AG09319 (cell line): ENCODE measurements at regions not wholly inside any gene's neighbourhood (a gene's known extent, or its start where the extent isn't known, plus 50 kb on each side); places are given as distances from the start of the nearest gene placed in this dataset.
"Not testable (repeated sequence)": the region's sequence is repeated elsewhere in the genome, so short reads cannot be mapped to it uniquely, and the experiment has no call there.

ENCODE experiments used
- DNase-seq: peaks from one replicate; pipeline ENCODE4 v3.0.0-alpha.2; 2010; ENCODE audit warnings: low read depth; ENCODE audit errors: extremely low read depth
- TF ChIP-seq, protein P1 (sequence below): IDR thresholded peaks from 2 replicates; pipeline ENCODE4 v1.5.1; 2011; ENCODE audit warnings: low read depth, mild to moderate bottlenecking, inconsistent platforms, low read length, moderate library complexity

DNA sequence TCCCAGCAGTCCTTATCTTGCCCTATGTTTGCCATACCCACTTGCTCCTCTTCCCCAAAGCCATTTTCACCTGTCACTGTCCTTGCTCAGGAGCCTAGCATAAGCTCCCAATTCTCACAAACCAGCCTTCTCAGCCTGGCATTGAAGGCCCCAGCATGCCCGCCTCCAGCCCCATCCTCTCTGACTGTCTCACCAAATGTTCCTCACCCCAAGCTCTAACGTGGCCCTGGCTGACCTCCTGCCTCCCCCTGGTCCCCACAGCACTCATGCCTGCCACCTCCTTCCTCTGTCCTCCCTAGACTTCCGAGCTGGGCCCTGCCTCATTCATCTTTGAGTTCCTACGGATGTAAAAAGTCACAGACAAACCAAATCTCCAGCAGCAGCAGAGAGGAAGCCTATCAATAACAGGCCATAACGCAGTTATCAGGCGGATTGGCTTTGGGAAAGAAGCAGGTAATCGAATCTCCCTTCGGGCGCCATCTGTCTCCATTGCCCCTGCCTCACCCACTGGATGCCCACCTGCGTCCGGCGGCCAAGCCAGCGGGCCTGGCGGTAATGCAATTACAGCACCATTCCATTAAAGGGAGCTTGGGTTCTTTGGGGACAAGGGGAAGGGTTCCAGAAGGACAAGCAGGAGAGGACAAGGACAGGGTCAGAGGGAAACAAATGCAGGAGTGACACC, 104.4 kb downstream of the MRPL14 start:
- no peak for DNase-seq
- TF ChIP-seq, protein P1, sequence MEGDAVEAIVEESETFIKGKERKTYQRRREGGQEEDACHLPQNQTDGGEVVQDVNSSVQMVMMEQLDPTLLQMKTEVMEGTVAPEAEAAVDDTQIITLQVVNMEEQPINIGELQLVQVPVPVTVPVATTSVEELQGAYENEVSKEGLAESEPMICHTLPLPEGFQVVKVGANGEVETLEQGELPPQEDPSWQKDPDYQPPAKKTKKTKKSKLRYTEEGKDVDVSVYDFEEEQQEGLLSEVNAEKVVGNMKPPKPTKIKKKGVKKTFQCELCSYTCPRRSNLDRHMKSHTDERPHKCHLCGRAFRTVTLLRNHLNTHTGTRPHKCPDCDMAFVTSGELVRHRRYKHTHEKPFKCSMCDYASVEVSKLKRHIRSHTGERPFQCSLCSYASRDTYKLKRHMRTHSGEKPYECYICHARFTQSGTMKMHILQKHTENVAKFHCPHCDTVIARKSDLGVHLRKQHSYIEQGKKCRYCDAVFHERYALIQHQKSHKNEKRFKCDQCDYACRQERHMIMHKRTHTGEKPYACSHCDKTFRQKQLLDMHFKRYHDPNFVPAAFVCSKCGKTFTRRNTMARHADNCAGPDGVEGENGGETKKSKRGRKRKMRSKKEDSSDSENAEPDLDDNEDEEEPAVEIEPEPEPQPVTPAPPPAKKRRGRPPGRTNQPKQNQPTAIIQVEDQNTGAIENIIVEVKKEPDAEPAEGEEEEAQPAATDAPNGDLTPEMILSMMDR, result no peak

- TF ChIP-seq, protein P1, result no peak
- DNase-seq, result no peak
These were observed 105.0 kb downstream of the MRPL14 start for GRCh38 chr6:44022296-44022661.

- TF ChIP-seq, protein P1, result no peak
- no peak for DNase-seq
These were observed 105.5 kb downstream of the MRPL14 start for GRCh38 chr6:44021589-44022295.

GRCh38 chr6:44020664-44021425, 106.4 kb downstream of the MRPL14 start:
- TF ChIP-seq, protein P1, result no peak
- no peak for DNase-seq

- TF ChIP-seq, protein P1, result no peak
- DNase-seq, result no peak
These were observed 107.1 kb downstream of the MRPL14 start for GRCh38 chr6:44020148-44020547.

- DNase-seq, result not testable (repeated sequence)
These were observed 109.9 kb downstream of the MRPL14 start for GRCh38 chr6:44017307-44017706.

- TF ChIP-seq, protein P1, result no peak
- DNase-seq, result no peak
These were observed 111.0 kb downstream of the MRPL14 start for GRCh38 chr6:44016131-44016870.
